Endothelial cell (in vitro differentiated cells): ENCODE measurements at regions not wholly inside any gene's neighbourhood (a gene's known extent, or its start where the extent isn't known, plus 50 kb on each side); places are given as distances from the start of the nearest gene placed in this dataset.

Experiments used
- DNase-seq: peaks from one replicate; pipeline ENCODE4 v3.0.0; 2021; ENCODE audit warnings: low spot score
- H3K27ac Mint-ChIP-seq: one replicate; pipeline ENCODE4 v1.8.0; 2021; ENCODE audit warnings: mixed read lengths, inconsistent platforms; ENCODE audit not compliant: unreplicated experiment
- H3K27me3 Mint-ChIP-seq: one replicate; pipeline ENCODE4 v1.8.0; 2021; ENCODE audit warnings: mild to moderate bottlenecking, moderate library complexity, mixed read lengths, inconsistent platforms; ENCODE audit not compliant: unreplicated experiment
- H3K36me3 Mint-ChIP-seq: one replicate; pipeline ENCODE4 v1.8.0; 2021; ENCODE audit warnings: mild to moderate bottlenecking, low read depth, mixed read lengths, inconsistent platforms; ENCODE audit not compliant: unreplicated experiment
- H3K4me1 Mint-ChIP-seq: one replicate; pipeline ENCODE4 v1.8.0; 2021; ENCODE audit warnings: mild to moderate bottlenecking, mixed read lengths, inconsistent platforms; ENCODE audit not compliant: unreplicated experiment
- H3K4me3 Mint-ChIP-seq: one replicate; pipeline ENCODE4 v1.8.0; 2021; ENCODE audit warnings: mild to moderate bottlenecking, mixed read lengths, inconsistent platforms; ENCODE audit not compliant: unreplicated experiment
- H3K9me3 Mint-ChIP-seq: one replicate; pipeline ENCODE4 v1.8.0; 2021; ENCODE audit warnings: mixed read lengths, inconsistent platforms; ENCODE audit not compliant: unreplicated experiment
- CTCF ChIP-seq: fragments of 200-600 bp; sonication (generic); IDR thresholded peaks from one replicate; pipeline ENCODE4 v1.5.0; 2021; ENCODE audit warnings: antibody characterized with exemption; ENCODE audit not compliant: unreplicated experiment

- no peak overlapping the region for H3K27ac Mint-ChIP-seq
- peaks cover 3% of the 10 kb centered on the region for H3K9me3 Mint-ChIP-seq
- H3K4me1 Mint-ChIP-seq: no peaks in the 10 kb centered on the region
- H3K36me3 Mint-ChIP-seq: no peaks in the 10 kb centered on the region
- no peak overlapping the region for H3K4me3 Mint-ChIP-seq
- no peak for DNase-seq
- no peak for TF ChIP-seq CTCF
- H3K27me3 Mint-ChIP-seq: no peaks in the 10 kb centered on the region
Observed at GRCh38 chr5:175275748-175276147, 168.2 kb downstream of the DRD1 start.

GRCh38 chr5:175275097-175275496 is 168.9 kb downstream of the DRD1 start:
- DNase-seq: no peak
- no peak overlapping the region for H3K4me3 Mint-ChIP-seq
- H3K36me3 Mint-ChIP-seq: no peaks in the 10 kb centered on the region
- no peaks in the 10 kb centered on the region for H3K27me3 Mint-ChIP-seq
- TF ChIP-seq CTCF: no peak
- peaks cover 3% of the 10 kb centered on the region for H3K9me3 Mint-ChIP-seq
- no peak overlapping the region for H3K27ac Mint-ChIP-seq
- no peaks in the 10 kb centered on the region for H3K4me1 Mint-ChIP-seq

GRCh38 chr5:175274171-175274570 is 169.8 kb downstream of the DRD1 start:
- no peak for TF ChIP-seq CTCF
- no peaks in the 10 kb centered on the region for H3K36me3 Mint-ChIP-seq
- DNase-seq: no peak
- no peak overlapping the region for H3K27ac Mint-ChIP-seq
- no peak overlapping the region for H3K4me3 Mint-ChIP-seq
- peaks cover 3% of the 10 kb centered on the region for H3K9me3 Mint-ChIP-seq
- no peaks in the 10 kb centered on the region for H3K27me3 Mint-ChIP-seq
- no peaks in the 10 kb centered on the region for H3K4me1 Mint-ChIP-seq

GRCh38 chr5:175264406-175264805 is 179.6 kb downstream of the DRD1 start:
- Mint-ChIP-seq H3K27me3 (peaks cover 3% of the 10 kb centered on the region), H3K4me3 (no peak overlapping the region), H3K4me1 (no peaks in the 10 kb centered on the region), H3K36me3 (no peaks in the 10 kb centered on the region), H3K9me3 (no peaks in the 10 kb centered on the region), H3K27ac (no peak overlapping the region)
- TF ChIP-seq CTCF: no peak
- DNase-seq: no peak

- no peak overlapping the region for H3K4me3 Mint-ChIP-seq
- no peaks in the 10 kb centered on the region for H3K36me3 Mint-ChIP-seq
- no peak for DNase-seq
- H3K4me1 Mint-ChIP-seq: no peaks in the 10 kb centered on the region
- no peak overlapping the region for H3K27ac Mint-ChIP-seq
- peaks cover 3% of the 10 kb centered on the region for H3K27me3 Mint-ChIP-seq
- no peaks in the 10 kb centered on the region for H3K9me3 Mint-ChIP-seq
- TF ChIP-seq CTCF: no peak
Observed at GRCh38 chr5:175263776-175264175, 180.2 kb downstream of the DRD1 start.
